MM.1S (cell line): ENCODE measurements at regions not wholly inside any gene's neighbourhood (a gene's known extent, or its start where the extent isn't known, plus 50 kb on each side); places are given as distances from the start of the nearest gene placed in this dataset.

Experiments used
- EZH2 ChIP-seq: fragments of 300-600 bp; sonication (generic); optimal IDR thresholded peaks from 2 replicates; pipeline ENCODE3; 2017; ENCODE audit warnings: low read depth, mild to moderate bottlenecking, antibody characterized with exemption, low read length, mixed read lengths
- EZH2phosphoT487 ChIP-seq: fragments of 300-600 bp; sonication (generic); IDR thresholded peaks from 2 replicates; pipeline ENCODE4 v1.6.1; 2018; ENCODE audit warnings: antibody characterized with exemption, low read length
- TF ChIP-seq, protein P1 (sequence below): fragments of 300-600 bp; sonication (generic); IDR thresholded peaks from 2 replicates; pipeline ENCODE4 v1.5.1; 2016; ENCODE audit warnings: antibody characterized with exemption, low read length, mixed read lengths

GRCh38 chr14:82159624-82160023, 626.0 kb upstream of the SEL1L start:
- TF ChIP-seq, protein P1, sequence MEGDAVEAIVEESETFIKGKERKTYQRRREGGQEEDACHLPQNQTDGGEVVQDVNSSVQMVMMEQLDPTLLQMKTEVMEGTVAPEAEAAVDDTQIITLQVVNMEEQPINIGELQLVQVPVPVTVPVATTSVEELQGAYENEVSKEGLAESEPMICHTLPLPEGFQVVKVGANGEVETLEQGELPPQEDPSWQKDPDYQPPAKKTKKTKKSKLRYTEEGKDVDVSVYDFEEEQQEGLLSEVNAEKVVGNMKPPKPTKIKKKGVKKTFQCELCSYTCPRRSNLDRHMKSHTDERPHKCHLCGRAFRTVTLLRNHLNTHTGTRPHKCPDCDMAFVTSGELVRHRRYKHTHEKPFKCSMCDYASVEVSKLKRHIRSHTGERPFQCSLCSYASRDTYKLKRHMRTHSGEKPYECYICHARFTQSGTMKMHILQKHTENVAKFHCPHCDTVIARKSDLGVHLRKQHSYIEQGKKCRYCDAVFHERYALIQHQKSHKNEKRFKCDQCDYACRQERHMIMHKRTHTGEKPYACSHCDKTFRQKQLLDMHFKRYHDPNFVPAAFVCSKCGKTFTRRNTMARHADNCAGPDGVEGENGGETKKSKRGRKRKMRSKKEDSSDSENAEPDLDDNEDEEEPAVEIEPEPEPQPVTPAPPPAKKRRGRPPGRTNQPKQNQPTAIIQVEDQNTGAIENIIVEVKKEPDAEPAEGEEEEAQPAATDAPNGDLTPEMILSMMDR = no peak
- TF ChIP-seq EZH2phosphoT487 (no peak), EZH2 (no peak)
